Astrocyte (in vitro differentiated cells and primary cell): ENCODE measurements at regions not wholly inside any gene's neighbourhood (a gene's known extent, or its start where the extent isn't known, plus 50 kb on each side); places are given as distances from the start of the nearest gene placed in this dataset.

Experiments
- DNase-seq: peaks from one replicate; pipeline ENCODE4 v3.0.0-alpha.2; 2010; ENCODE audit warnings: low read depth
- FAIRE-seq: peaks from 2 replicates; lab custom pipeline; 2011; peaks lifted over from hg19 to GRCh38; lab: Jason Lieb, UNC
- H2AFZ ChIP-seq: 2 replicates; pipeline ENCODE4 v1.6.0; 2012; ENCODE audit warnings: low read depth, low read length, inconsistent platforms
- H3K27ac ChIP-seq: 2 replicates; pipeline ENCODE4 v1.5.1; 2011; ENCODE audit warnings: low read depth, low read length, inconsistent platforms
- H3K27me3 ChIP-seq: 2 replicates; pipeline ENCODE4 v1.6.0; 2011; ENCODE audit warnings: low read length, inconsistent platforms; ENCODE audit not compliant: insufficient read depth
- H3K36me3 ChIP-seq: 2 replicates; pipeline ENCODE4 v1.5.1; 2011; ENCODE audit warnings: low read length, inconsistent platforms; ENCODE audit not compliant: insufficient read depth
- H3K4me1 ChIP-seq: 2 replicates; pipeline ENCODE4 v1.5.1; 2011; ENCODE audit warnings: low read length, inconsistent platforms; ENCODE audit not compliant: insufficient read depth
- H3K4me2 ChIP-seq: 2 replicates; pipeline ENCODE4 v1.6.0; 2012; ENCODE audit warnings: low read length, inconsistent platforms
- H3K4me3 ChIP-seq: 2 replicates; pipeline ENCODE4 v1.5.1; 2011; ENCODE audit warnings: low read depth, mild to moderate bottlenecking, low read length, inconsistent platforms; ENCODE audit not compliant: insufficient read depth
- H3K79me2 ChIP-seq: 2 replicates; pipeline ENCODE4 v1.6.0; 2012; ENCODE audit warnings: mild to moderate bottlenecking, low read length, inconsistent platforms; ENCODE audit not compliant: insufficient read depth
- H3K9ac ChIP-seq: 2 replicates; pipeline ENCODE4 v1.6.0; 2012; ENCODE audit warnings: mild to moderate bottlenecking, low read length, inconsistent platforms
- H3K9me3 ChIP-seq: 2 replicates; pipeline ENCODE4 v1.5.1; 2012; ENCODE audit warnings: low read depth, mild to moderate bottlenecking, low read length, inconsistent platforms; ENCODE audit not compliant: insufficient read depth
- H4K20me1 ChIP-seq: 2 replicates; pipeline ENCODE4 v1.6.0; 2012; ENCODE audit warnings: low read length, inconsistent platforms; ENCODE audit not compliant: insufficient read depth
- H3K27ac Mint-ChIP-seq: one replicate; pipeline ENCODE4 v1.8.0; 2021; ENCODE audit warnings: mild to moderate bottlenecking, mixed read lengths; ENCODE audit not compliant: unreplicated experiment
- H3K27me3 Mint-ChIP-seq: one replicate; pipeline ENCODE4 v1.8.0; 2021; ENCODE audit warnings: low read depth, mixed read lengths; ENCODE audit not compliant: unreplicated experiment
- H3K36me3 Mint-ChIP-seq: one replicate; pipeline ENCODE4 v1.8.0; 2021; ENCODE audit warnings: low read depth, mixed read lengths; ENCODE audit not compliant: unreplicated experiment
- H3K4me1 Mint-ChIP-seq: one replicate; pipeline ENCODE4 v1.8.0; 2021; ENCODE audit warnings: low read depth, mixed read lengths; ENCODE audit not compliant: unreplicated experiment
- H3K4me3 Mint-ChIP-seq: one replicate; pipeline ENCODE4 v1.8.0; 2021; ENCODE audit warnings: mild to moderate bottlenecking, moderate library complexity, mixed read lengths; ENCODE audit not compliant: unreplicated experiment
- H3K9me3 Mint-ChIP-seq: one replicate; pipeline ENCODE4 v1.8.0; 2021; ENCODE audit warnings: mild to moderate bottlenecking, mixed read lengths; ENCODE audit not compliant: unreplicated experiment
- EZH2 ChIP-seq: IDR thresholded peaks from 2 replicates; pipeline ENCODE4 v1.6.1; 2012; ENCODE audit warnings: mild to moderate bottlenecking, low read length, inconsistent platforms; ENCODE audit not compliant: insufficient read depth
- TF ChIP-seq, protein P1 (sequence below): IDR thresholded peaks from 2 replicates; pipeline ENCODE4 v1.5.1; 2011; ENCODE audit warnings: low read depth, mild to moderate bottlenecking, inconsistent platforms, low read length, moderate library complexity; ENCODE audit not compliant: insufficient read depth

DNA sequence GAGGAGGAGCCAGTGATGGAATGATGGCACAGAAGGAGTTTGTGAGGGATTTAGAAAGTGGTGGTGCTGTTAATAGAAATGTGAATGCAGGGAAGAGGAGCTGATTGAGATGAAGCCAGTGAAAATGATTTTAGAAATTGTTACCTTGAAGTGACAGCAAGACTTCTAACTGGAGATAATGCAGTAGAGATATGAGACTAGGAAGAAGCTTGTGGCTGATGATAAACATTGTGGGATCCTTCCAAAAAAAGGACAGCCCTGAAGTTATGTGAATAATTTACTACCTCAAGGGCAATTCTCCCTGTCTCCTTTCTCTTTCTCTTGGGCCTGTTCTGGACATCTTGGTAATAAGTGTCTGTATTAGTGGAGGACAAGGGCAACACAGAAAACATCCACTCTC lies 138.6 kb downstream of the LSMEM1 start:
- no peaks in the 10 kb centered on the region for H3K79me2 ChIP-seq
- H3K4me1 ChIP-seq: no peaks in the 10 kb centered on the region
- H3K4me1 Mint-ChIP-seq: no peaks in the 10 kb centered on the region
- H3K36me3 ChIP-seq: no peaks in the 10 kb centered on the region
- H3K9me3 ChIP-seq: no peaks in the 10 kb centered on the region
- DNase-seq (no peak), FAIRE-seq (no peak)
- H3K27me3 ChIP-seq: no peaks in the 10 kb centered on the region
- H3K4me3 ChIP-seq: no peak overlapping the region
- no peak overlapping the region for H3K9ac ChIP-seq
- H3K27ac ChIP-seq: no peak overlapping the region
- peak overlapping the region; percentile 36 for H3K4me3 Mint-ChIP-seq
- H2AFZ ChIP-seq: no peak overlapping the region
- TF ChIP-seq EZH2: no peak
- H3K9me3 Mint-ChIP-seq: peaks cover 2% of the 10 kb centered on the region
- H3K4me2 ChIP-seq: no peak overlapping the region
- H3K27ac Mint-ChIP-seq: no peak overlapping the region
- no peaks in the 10 kb centered on the region for H4K20me1 ChIP-seq
- no peaks in the 10 kb centered on the region for H3K36me3 Mint-ChIP-seq
- no peaks in the 10 kb centered on the region for H3K27me3 Mint-ChIP-seq

DNA sequence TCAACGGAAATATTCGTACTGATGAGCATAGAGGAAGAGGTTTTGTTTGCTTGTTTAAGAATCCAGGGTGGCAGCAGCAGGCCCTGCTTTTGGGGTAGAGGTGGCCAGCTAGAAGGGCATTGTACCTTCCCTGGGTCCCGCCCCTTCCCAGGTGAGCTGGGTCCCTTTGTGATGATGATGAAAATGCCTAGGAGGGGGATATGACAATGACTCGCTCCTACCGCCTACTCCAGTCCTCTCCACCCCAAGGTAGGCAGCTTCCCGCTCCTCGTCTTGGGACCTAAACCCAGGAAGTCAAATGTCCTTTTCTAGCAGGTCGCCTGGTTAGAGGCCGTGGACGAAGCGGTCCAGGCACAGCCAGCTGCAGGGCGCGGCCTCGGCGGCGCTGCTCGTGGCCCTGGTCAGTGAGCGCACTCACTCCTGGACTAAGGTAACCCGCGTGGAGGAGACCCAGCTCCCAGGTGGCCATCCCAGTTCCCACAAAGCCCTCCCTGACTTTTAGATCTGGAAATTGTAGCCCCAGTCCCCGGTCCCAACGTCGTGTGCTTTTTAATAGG lies 141.4 kb downstream of the LSMEM1 start:
- no peak overlapping the region for H3K9ac ChIP-seq
- H3K27me3 Mint-ChIP-seq: no peaks in the 10 kb centered on the region
- H3K4me1 ChIP-seq: no peaks in the 10 kb centered on the region
- H3K36me3 Mint-ChIP-seq: no peaks in the 10 kb centered on the region
- no peaks in the 10 kb centered on the region for H3K79me2 ChIP-seq
- H3K27ac ChIP-seq: no peak overlapping the region
- H4K20me1 ChIP-seq: no peaks in the 10 kb centered on the region
- H3K9me3 ChIP-seq: no peaks in the 10 kb centered on the region
- no peak overlapping the region for H3K4me3 Mint-ChIP-seq
- H3K4me2 ChIP-seq: no peak overlapping the region
- H3K4me3 ChIP-seq: no peak overlapping the region
- no peak for DNase-seq
- no peak overlapping the region for H3K27ac Mint-ChIP-seq
- TF ChIP-seq, protein P1, sequence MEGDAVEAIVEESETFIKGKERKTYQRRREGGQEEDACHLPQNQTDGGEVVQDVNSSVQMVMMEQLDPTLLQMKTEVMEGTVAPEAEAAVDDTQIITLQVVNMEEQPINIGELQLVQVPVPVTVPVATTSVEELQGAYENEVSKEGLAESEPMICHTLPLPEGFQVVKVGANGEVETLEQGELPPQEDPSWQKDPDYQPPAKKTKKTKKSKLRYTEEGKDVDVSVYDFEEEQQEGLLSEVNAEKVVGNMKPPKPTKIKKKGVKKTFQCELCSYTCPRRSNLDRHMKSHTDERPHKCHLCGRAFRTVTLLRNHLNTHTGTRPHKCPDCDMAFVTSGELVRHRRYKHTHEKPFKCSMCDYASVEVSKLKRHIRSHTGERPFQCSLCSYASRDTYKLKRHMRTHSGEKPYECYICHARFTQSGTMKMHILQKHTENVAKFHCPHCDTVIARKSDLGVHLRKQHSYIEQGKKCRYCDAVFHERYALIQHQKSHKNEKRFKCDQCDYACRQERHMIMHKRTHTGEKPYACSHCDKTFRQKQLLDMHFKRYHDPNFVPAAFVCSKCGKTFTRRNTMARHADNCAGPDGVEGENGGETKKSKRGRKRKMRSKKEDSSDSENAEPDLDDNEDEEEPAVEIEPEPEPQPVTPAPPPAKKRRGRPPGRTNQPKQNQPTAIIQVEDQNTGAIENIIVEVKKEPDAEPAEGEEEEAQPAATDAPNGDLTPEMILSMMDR: no peak
- TF ChIP-seq EZH2: no peak
- no peak for FAIRE-seq
- H3K36me3 ChIP-seq: no peaks in the 10 kb centered on the region
- H3K4me1 Mint-ChIP-seq: no peaks in the 10 kb centered on the region
- H2AFZ ChIP-seq: no peak overlapping the region
- H3K27me3 ChIP-seq: no peaks in the 10 kb centered on the region
- H3K9me3 Mint-ChIP-seq: peaks cover 4% of the 10 kb centered on the region

DNA sequence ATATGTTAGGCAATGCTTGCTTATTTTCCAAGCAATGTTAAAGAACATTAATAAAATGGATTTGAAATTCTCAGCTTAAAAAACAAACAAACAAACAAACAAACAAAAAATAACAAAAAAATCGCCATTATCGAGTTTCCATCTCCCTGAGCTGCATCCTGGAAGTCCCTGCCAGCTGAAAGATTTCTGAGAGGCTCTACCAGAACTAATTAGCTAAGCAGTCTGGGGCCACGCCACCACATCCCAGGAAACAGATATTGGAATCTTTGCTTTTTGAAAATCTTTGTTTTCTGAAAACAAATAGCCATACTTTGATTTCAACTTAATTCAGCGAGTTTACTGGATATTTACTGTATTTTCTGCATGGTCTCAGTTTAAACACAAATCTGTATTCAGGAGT lies 143.6 kb downstream of the LSMEM1 start:
- Histone ChIP-seq H3K9me3 (no peaks in the 10 kb centered on the region), H3K4me3 (no peak overlapping the region), H3K27me3 (no peaks in the 10 kb centered on the region), H4K20me1 (no peaks in the 10 kb centered on the region), H3K4me2 (no peak overlapping the region), H3K36me3 (no peaks in the 10 kb centered on the region), H3K27ac (no peak overlapping the region), H3K9ac (no peak overlapping the region), H3K4me1 (no peaks in the 10 kb centered on the region), H3K79me2 (no peaks in the 10 kb centered on the region), H2AFZ (no peak overlapping the region)
- no peak overlapping the region for H3K27ac Mint-ChIP-seq
- H3K9me3 Mint-ChIP-seq: peaks cover 7% of the 10 kb centered on the region
- no peaks in the 10 kb centered on the region for H3K4me1 Mint-ChIP-seq
- no peaks in the 10 kb centered on the region for H3K36me3 Mint-ChIP-seq
- no peak overlapping the region for H3K4me3 Mint-ChIP-seq
- DNase-seq: no peak
- no peak for FAIRE-seq
- TF ChIP-seq EZH2: no peak
- TF ChIP-seq, protein P1: no peak
- no peaks in the 10 kb centered on the region for H3K27me3 Mint-ChIP-seq
